CD14-positive monocyte (primary cell): ENCODE measurements at regions not wholly inside any gene's neighbourhood (a gene's known extent, or its start where the extent isn't known, plus 50 kb on each side); places are given as distances from the start of the nearest gene placed in this dataset.

Experiments used
- DNase-seq, 3 donors: peaks; one replicate each; pipeline ENCODE4 v3.0.0-alpha.2; 2011 to 2022
- H2AFZ ChIP-seq: 2 replicates; pipeline ENCODE4 v1.6.0; 2012; ENCODE audit warnings: mild to moderate bottlenecking, low read depth, low read length, inconsistent platforms; ENCODE audit not compliant: insufficient read depth, poor library complexity, severe bottlenecking
- H3K27ac ChIP-seq, 2 donors: 1 replicate in 1 of 2; 2 replicates in 1 of 2; pipeline ENCODE4 v1.5.1; 2012 to 2013; ENCODE audit warnings: low read length in 2 of 2, control low read depth in 1 of 2, inconsistent platforms in 1 of 2, low read depth in 1 of 2, mild to moderate bottlenecking in 1 of 2
- H3K27me3 ChIP-seq, 2 donors: one replicate each; pipeline versions ENCODE4 v1.6.0 to v1.6.1; 2011 to 2013; ENCODE audit warnings: low read length in 2 of 2; ENCODE audit not compliant: control insufficient read depth in 2 of 2, insufficient read depth in 2 of 2
- H3K36me3 ChIP-seq, 2 donors: replicated peaks in 1 of 2; 1 replicate in 1 of 2; 2 replicates in 1 of 2; pipeline versions ENCODE4 v1.5.1 to v1.6.1; 2012 to 2013; ENCODE audit warnings: low read length in 2 of 2, control low read depth in 1 of 2, inconsistent platforms in 1 of 2, mild to moderate bottlenecking in 1 of 2; ENCODE audit not compliant: insufficient read depth in 2 of 2, control insufficient read depth in 1 of 2
- H3K4me1 ChIP-seq, 2 donors: 1 replicate in 1 of 2; 2 replicates in 1 of 2; pipeline versions ENCODE4 v1.5.1 to v1.6.1; 2012 to 2013; ENCODE audit warnings: low read length in 2 of 2, control low read depth in 1 of 2, inconsistent platforms in 1 of 2, mild to moderate bottlenecking in 1 of 2, moderate library complexity in 1 of 2; ENCODE audit not compliant: insufficient read depth in 2 of 2, control insufficient read depth in 1 of 2
- H3K4me2 ChIP-seq: replicated peaks from 2 replicates; pipeline ENCODE3; 2012; ENCODE audit warnings: low read length, moderate library complexity, mild to moderate bottlenecking; ENCODE audit not compliant: poor library complexity, severe bottlenecking; ENCODE audit errors: extremely low read depth
- H3K4me3 ChIP-seq, 3 experiments: fragments of 200-600 bp in 1 of 3; sonication (generic) in 1 of 3; replicated peaks in 1 of 3; 1 replicate in 2 of 3; 2 replicates in 1 of 3; pipeline ENCODE4 v1.5.1; 2011 to 2013; ENCODE audit warnings: low read length in 3 of 3, mild to moderate bottlenecking in 3 of 3, control low read depth in 2 of 3, low read depth in 2 of 3, inconsistent platforms in 1 of 3, moderate library complexity in 1 of 3
- H3K79me2 ChIP-seq: 2 replicates; pipeline ENCODE4 v1.6.0; 2012; ENCODE audit warnings: mild to moderate bottlenecking, control low read depth, inconsistent platforms, low read length, moderate library complexity; ENCODE audit not compliant: insufficient read depth
- H3K9ac ChIP-seq: 2 replicates; pipeline ENCODE4 v1.6.0; 2017; ENCODE audit warnings: low read length, mild to moderate bottlenecking; ENCODE audit not compliant: insufficient read depth, poor library complexity, severe bottlenecking
- H3K9me3 ChIP-seq, 2 donors: replicated peaks in 1 of 2; 1 replicate in 1 of 2; 2 replicates in 1 of 2; pipeline versions ENCODE4 v1.5.1 to v1.6.1; 2012 to 2013; ENCODE audit warnings: low read length in 2 of 2, control low read depth in 1 of 2; ENCODE audit not compliant: control insufficient read depth in 1 of 2, insufficient read depth in 1 of 2
- H4K20me1 ChIP-seq: 2 replicates; pipeline ENCODE4 v1.6.0; 2012; ENCODE audit warnings: mild to moderate bottlenecking, low read length, control low read depth, moderate library complexity; ENCODE audit not compliant: insufficient read depth
- H3K27ac Mint-ChIP-seq, 7 donors: one replicate each; pipeline ENCODE4 v1.8.0; 2020; ENCODE audit warnings: mild to moderate bottlenecking in 7 of 7, mixed read lengths in 7 of 7, moderate library complexity in 6 of 7, inconsistent platforms in 2 of 7
- H3K27me3 Mint-ChIP-seq, 3 donors: one replicate each; pipeline ENCODE4 v1.8.0; 2021 to 2022; ENCODE audit warnings: low read depth in 3 of 3, mild to moderate bottlenecking in 3 of 3, mixed read lengths in 3 of 3, moderate library complexity in 3 of 3, inconsistent platforms in 1 of 3
- H3K36me3 Mint-ChIP-seq, 2 donors: one replicate each; pipeline ENCODE4 v1.8.0; 2020; ENCODE audit warnings: mixed read lengths in 2 of 2, inconsistent platforms in 1 of 2, mild to moderate bottlenecking in 1 of 2
- H3K4me1 Mint-ChIP-seq: one replicate; pipeline ENCODE4 v1.8.0; 2020; ENCODE audit warnings: mild to moderate bottlenecking, mixed read lengths
- H3K4me3 Mint-ChIP-seq, 2 donors: one replicate each; pipeline ENCODE4 v1.8.0; 2020; ENCODE audit warnings: mild to moderate bottlenecking in 2 of 2, mixed read lengths in 2 of 2, moderate library complexity in 1 of 2
- H3K9me3 Mint-ChIP-seq, 7 donors: one replicate each; pipeline ENCODE4 v1.8.0; 2020 to 2022; ENCODE audit warnings: mixed read lengths in 7 of 7, mild to moderate bottlenecking in 6 of 7, moderate library complexity in 6 of 7, inconsistent platforms in 2 of 7
- WGBS: methylation state at CpG from one replicate; pipeline ENCODE4 v1.1.5; 2013; ENCODE audit warnings: missing lambda C conversion rate; ENCODE audit not compliant: insufficient coverage; 5-methylcytosine and 5-hydroxymethylcytosine counted together
- intact Hi-C, 2 donors: fragments of 100-400 bp; cut with micrococcal nuclease; formaldehyde crosslinking; loops; one replicate each; pipeline versions ENCODE4 v1.15.0 to v1.15.1; 2023
- TF ChIP-seq, protein P1 (sequence below): fragments of 200-600 bp; IDR thresholded peaks from one replicate; pipeline ENCODE4 v1.8.0; 2022; ENCODE audit warnings: antibody characterized with exemption, mild to moderate bottlenecking

DNA sequence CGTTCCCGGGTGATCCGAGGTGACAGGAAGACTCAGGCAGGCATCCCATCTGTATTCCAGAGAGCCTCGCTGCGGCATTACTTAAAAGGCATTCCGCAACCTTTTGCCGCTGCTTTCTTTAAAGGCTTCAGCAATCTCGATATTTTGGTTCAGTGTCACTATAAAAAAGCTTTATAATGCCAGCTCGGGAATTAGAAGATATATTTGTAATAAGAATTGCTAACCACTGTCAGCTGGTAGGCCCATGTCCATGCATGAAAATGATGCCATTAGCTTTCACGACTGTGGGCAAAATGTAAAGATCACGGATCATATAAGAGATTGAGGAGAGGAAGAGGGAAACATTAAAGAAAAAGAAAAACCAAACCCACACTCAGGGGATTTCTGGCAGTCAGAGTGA lies 578.6 kb upstream of the CDH5 start:
- Mint-ChIP-seq H3K9me3 (peaks cover 0 to 7% (median 3%) of the 10 kb centered on the region in 7 donors), H3K4me1 (no peaks in the 10 kb centered on the region), H3K4me3 (no peak overlapping the region), H3K36me3 (no peaks in the 10 kb centered on the region), H3K27me3 (peaks cover 2 to 8% (median 4%) of the 10 kb centered on the region in 3 donors), H3K27ac (no peak overlapping the region)
- no peaks in the 10 kb centered on the region for H3K4me1 ChIP-seq
- no peak overlapping the region for H3K4me3 ChIP-seq
- intact Hi-C loops = no loop called here
- TF ChIP-seq, protein P1, sequence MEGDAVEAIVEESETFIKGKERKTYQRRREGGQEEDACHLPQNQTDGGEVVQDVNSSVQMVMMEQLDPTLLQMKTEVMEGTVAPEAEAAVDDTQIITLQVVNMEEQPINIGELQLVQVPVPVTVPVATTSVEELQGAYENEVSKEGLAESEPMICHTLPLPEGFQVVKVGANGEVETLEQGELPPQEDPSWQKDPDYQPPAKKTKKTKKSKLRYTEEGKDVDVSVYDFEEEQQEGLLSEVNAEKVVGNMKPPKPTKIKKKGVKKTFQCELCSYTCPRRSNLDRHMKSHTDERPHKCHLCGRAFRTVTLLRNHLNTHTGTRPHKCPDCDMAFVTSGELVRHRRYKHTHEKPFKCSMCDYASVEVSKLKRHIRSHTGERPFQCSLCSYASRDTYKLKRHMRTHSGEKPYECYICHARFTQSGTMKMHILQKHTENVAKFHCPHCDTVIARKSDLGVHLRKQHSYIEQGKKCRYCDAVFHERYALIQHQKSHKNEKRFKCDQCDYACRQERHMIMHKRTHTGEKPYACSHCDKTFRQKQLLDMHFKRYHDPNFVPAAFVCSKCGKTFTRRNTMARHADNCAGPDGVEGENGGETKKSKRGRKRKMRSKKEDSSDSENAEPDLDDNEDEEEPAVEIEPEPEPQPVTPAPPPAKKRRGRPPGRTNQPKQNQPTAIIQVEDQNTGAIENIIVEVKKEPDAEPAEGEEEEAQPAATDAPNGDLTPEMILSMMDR = no peak
- no peak overlapping the region for H3K4me2 ChIP-seq
- no peaks in the 10 kb centered on the region for H3K36me3 ChIP-seq
- H3K9ac ChIP-seq = no peak overlapping the region
- no peaks in the 10 kb centered on the region for H3K9me3 ChIP-seq
- 94% methylated on average over 6 of the region's 11 CpGs for WGBS
- no peaks in the 10 kb centered on the region for H3K79me2 ChIP-seq
- H4K20me1 ChIP-seq = no peaks in the 10 kb centered on the region
- H3K27me3 ChIP-seq = no peaks in the 10 kb centered on the region
- no peak for DNase-seq
- H3K27ac ChIP-seq = no peak overlapping the region
- H2AFZ ChIP-seq = no peak overlapping the region

DNA sequence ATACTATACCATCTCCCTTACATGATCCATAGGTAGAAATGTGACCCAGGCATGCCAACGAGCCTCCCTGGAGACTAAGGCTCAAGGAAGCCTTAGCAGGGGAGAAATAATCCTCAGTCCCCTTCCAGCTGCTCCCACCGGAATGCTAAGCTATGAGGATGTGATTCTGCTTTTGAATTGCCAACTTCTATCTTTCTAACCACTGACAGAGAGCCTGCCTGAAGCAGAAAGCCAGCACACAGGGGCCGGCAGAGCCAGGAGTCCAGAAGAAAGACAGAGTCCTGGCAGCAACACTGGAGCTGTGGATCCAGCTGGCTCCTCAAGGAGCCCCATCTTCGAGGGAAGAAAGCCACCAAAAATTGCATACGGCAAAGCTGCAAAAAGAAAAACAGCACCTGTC lies 579.6 kb upstream of the CDH5 start:
- Histone ChIP-seq H3K36me3 (no peaks in the 10 kb centered on the region), H3K27ac (no peak overlapping the region), H3K4me3 (no peak overlapping the region), H3K27me3 (no peaks in the 10 kb centered on the region), H3K4me1 (no peaks in the 10 kb centered on the region), H4K20me1 (no peaks in the 10 kb centered on the region), H3K9me3 (no peaks in the 10 kb centered on the region), H3K4me2 (no peak overlapping the region), H3K79me2 (no peaks in the 10 kb centered on the region), H2AFZ (no peak overlapping the region), H3K9ac (no peak overlapping the region)
- H3K4me1 Mint-ChIP-seq = no peaks in the 10 kb centered on the region
- no peak overlapping the region for H3K27ac Mint-ChIP-seq
- intact Hi-C loops = no loop called here
- peaks cover 2 to 8% (median 5%) of the 10 kb centered on the region in 3 donors for H3K27me3 Mint-ChIP-seq
- no peaks in the 10 kb centered on the region for H3K36me3 Mint-ChIP-seq
- DNase-seq = no peak
- no peak overlapping the region for H3K4me3 Mint-ChIP-seq
- WGBS = 40% methylated on average over 1 of the region's 5 CpGs
- TF ChIP-seq, protein P1 = no peak
- peaks cover 0 to 4% (median 3%) of the 10 kb centered on the region in 7 donors for H3K9me3 Mint-ChIP-seq
